Endothelial cell of umbilical vein (primary cell): ENCODE measurements at regions not wholly inside any gene's neighbourhood (a gene's known extent, or its start where the extent isn't known, plus 50 kb on each side); places are given as distances from the start of the nearest gene placed in this dataset.
A peak's percentile ranks its signal among the peaks of the same experiment; 100 is the strongest.

Experiments used
- BruUV-seq: library from RNA; stranded (reverse); fragments of 400-500 nt; replicated peaks from 2 replicates; lab custom pipeline; 2021; lab: Mats Ljungman, UMichigan
- CTCF ChIA-PET: fragments of 300-600, 350-600 bp; sonication (Branson Sonifier 250); formaldehyde crosslinking; loops from one replicate; lab custom pipeline; 2021; ENCODE audit warnings: antibody characterized with exemption, inconsistent platforms; lab: Charles Lee
- POLR2A ChIA-PET: fragments of 300-600, 350-600 bp; sonication (Branson Sonifier 250); formaldehyde crosslinking; loops from one replicate; lab custom pipeline; 2021; ENCODE audit warnings: antibody characterized with exemption, inconsistent platforms; lab: Charles Lee
- DNase-seq: peaks from one replicate; pipeline ENCODE4 v3.0.0-alpha.2; 2011; ENCODE audit warnings: low read depth, low spot score
- FAIRE-seq: peaks from 2 replicates; lab custom pipeline; 2011; peaks lifted over from hg19 to GRCh38; lab: Jason Lieb, UNC
- H2AFZ ChIP-seq: 2 replicates; pipeline ENCODE4 v1.6.0; 2012; ENCODE audit warnings: low read depth, low read length, control low read depth, inconsistent platforms
- H3K27ac ChIP-seq: 2 replicates; pipeline ENCODE4 v1.5.1; 2011; ENCODE audit warnings: low read depth, mild to moderate bottlenecking, control low read depth, low read length, moderate library complexity; ENCODE audit not compliant: insufficient read depth
- H3K27me3 ChIP-seq, 2 experiments: 2 replicates each; pipeline versions ENCODE4 v1.6.0 to v1.6.1; 2011; ENCODE audit warnings: low read length in 2 of 2, mixed read lengths in 1 of 2; ENCODE audit not compliant: control insufficient read depth in 2 of 2, insufficient read depth in 2 of 2
- H3K36me3 ChIP-seq, 2 experiments: 2 replicates in 1 of 2; 3 replicates in 1 of 2; pipeline ENCODE4 v1.5.1; 2011; ENCODE audit warnings: low read length in 2 of 2, mild to moderate bottlenecking in 1 of 2, moderate library complexity in 1 of 2; ENCODE audit not compliant: control insufficient read depth in 2 of 2, insufficient read depth in 2 of 2; ENCODE audit errors: extremely low read depth in 1 of 2
- H3K4me1 ChIP-seq: 3 replicates; pipeline ENCODE4 v1.5.1; 2011; ENCODE audit warnings: mild to moderate bottlenecking, low read length; ENCODE audit not compliant: control insufficient read depth, insufficient read depth; ENCODE audit errors: extremely low read depth
- H3K4me2 ChIP-seq: 2 replicates; pipeline ENCODE4 v1.6.1; 2011; ENCODE audit warnings: low read length, control low read depth, mixed read lengths; ENCODE audit not compliant: insufficient read depth
- H3K4me3 ChIP-seq, 3 experiments: fragments of 200-600 bp in 1 of 3; sonication (generic), shearing (Covaris generic) in 1 of 3; replicated peaks in 1 of 3; 2 replicates each; pipeline ENCODE4 v1.5.1; 2011 to 2016; ENCODE audit warnings: control low read depth in 3 of 3, low read length in 3 of 3, mild to moderate bottlenecking in 2 of 3, inconsistent platforms in 1 of 3, low read depth in 1 of 3, moderate library complexity in 1 of 3; ENCODE audit not compliant: insufficient read depth in 1 of 3
- H3K79me2 ChIP-seq: 2 replicates; pipeline ENCODE4 v1.6.0; 2012; ENCODE audit warnings: low read length, inconsistent platforms; ENCODE audit not compliant: control insufficient read depth, insufficient read depth
- H3K9ac ChIP-seq: replicated peaks from 2 replicates; pipeline ENCODE3; 2011; ENCODE audit warnings: low read length, control low read depth; ENCODE audit not compliant: insufficient read depth; ENCODE audit errors: extremely low read depth
- H3K9me1 ChIP-seq: replicated peaks from 3 replicates; pipeline ENCODE4 v1.6.0; 2011; ENCODE audit warnings: mild to moderate bottlenecking, low read length; ENCODE audit not compliant: control insufficient read depth, insufficient read depth; ENCODE audit errors: extremely low read depth
- H3K9me3 ChIP-seq: replicated peaks from 2 replicates; pipeline ENCODE4 v1.5.1; 2012; ENCODE audit warnings: low read length, inconsistent platforms; ENCODE audit not compliant: control insufficient read depth, insufficient read depth
- H4K20me1 ChIP-seq: replicated peaks from 2 replicates; pipeline ENCODE3; 2011; ENCODE audit warnings: mild to moderate bottlenecking, low read length; ENCODE audit not compliant: control insufficient read depth, insufficient read depth; ENCODE audit errors: extremely low read depth
- EZH2 ChIP-seq: IDR thresholded peaks from 2 replicates; pipeline ENCODE4 v1.6.1; 2012; ENCODE audit warnings: borderline replicate concordance, low read depth, mild to moderate bottlenecking, moderate library complexity, low read length, inconsistent platforms; ENCODE audit not compliant: severe bottlenecking
- FOS ChIP-seq: IDR thresholded peaks from 2 replicates; pipeline ENCODE4 v1.6.1; 2011; ENCODE audit warnings: mild to moderate bottlenecking, low read length, moderate library complexity, borderline replicate concordance; ENCODE audit not compliant: insufficient read depth
- dilution Hi-C: fragments of 300-500 bp; cut with MboI; formaldehyde crosslinking; loops from one replicate; pipeline ENCODE4 v1.15.0; 2019; ENCODE audit warnings: low sequenced_read_pairs; ENCODE audit not compliant: extremely low pct_ligation_motif_present
- intact Hi-C: fragments of 100-400 bp; cut with micrococcal nuclease; formaldehyde crosslinking; loops from one replicate; pipeline ENCODE4 v1.10.0; 2022
- TF ChIP-seq, protein P1 (sequence below): IDR thresholded peaks from 2 replicates; pipeline ENCODE4 v1.6.1; 2011; ENCODE audit not compliant: insufficient read depth, insufficient read length
- TF ChIP-seq, protein P2 (sequence below), 2 donors: IDR thresholded peaks; 1 replicate in 1 of 2; 2 replicates in 1 of 2; pipeline ENCODE4 v1.5.1; 2011; ENCODE audit warnings: low read length in 2 of 2, mild to moderate bottlenecking in 2 of 2, moderate library complexity in 2 of 2, control low read depth in 1 of 2, inconsistent platforms in 1 of 2, low read depth in 1 of 2; ENCODE audit not compliant: insufficient read depth in 1 of 2; ENCODE audit errors: extremely low read depth in 1 of 2

DNA sequence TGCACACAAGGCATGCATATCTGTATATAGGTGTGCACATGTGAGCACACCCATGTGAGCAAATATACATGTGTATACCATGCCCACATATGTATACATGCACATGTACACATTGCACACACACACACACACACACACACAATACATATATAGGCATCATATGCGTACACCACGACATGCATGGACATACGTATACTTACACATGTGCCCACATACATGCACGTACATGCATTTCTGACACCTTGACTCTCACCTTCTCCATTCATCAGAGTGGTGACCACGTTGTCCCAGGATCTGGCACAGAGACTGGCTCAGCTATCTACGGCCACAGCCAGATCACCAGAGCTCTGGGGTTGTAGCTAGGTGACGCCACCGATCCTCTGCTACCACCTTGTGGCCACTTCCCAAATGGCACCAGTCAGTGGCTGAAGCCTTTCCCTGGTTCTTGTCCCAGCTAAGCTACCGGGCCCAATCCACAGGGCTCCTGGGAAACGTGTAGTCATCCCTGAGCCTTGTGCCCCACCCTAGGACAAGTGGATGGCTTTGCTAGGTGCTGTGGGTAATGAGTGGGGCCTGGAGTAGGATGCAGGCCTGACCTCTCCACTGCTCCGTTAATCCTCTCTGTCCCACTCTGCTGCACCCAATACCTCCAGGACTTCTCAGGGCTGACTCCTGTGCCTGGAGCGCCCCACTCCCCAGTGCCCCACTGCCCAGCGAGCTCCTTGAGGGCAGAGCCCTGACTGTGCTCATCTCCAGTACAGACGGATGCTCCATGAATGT lies 194.4 kb downstream of the RGS3 start:
- Histone ChIP-seq H3K79me2 (no peaks in the 10 kb centered on the region), H3K4me3 (no peak overlapping the region), H4K20me1 (no peaks in the 10 kb centered on the region), H3K27me3 (peaks cover 0 to 8% of the 10 kb centered on the region in 2 experiments), H3K27ac (no peak overlapping the region), H3K4me1 (peaks cover 45% of the 10 kb centered on the region), H3K4me2 (no peak overlapping the region), H2AFZ (peak overlapping the region; percentile 35), H3K9me1 (no peaks in the 10 kb centered on the region), H3K9ac (no peak overlapping the region), H3K9me3 (no peaks in the 10 kb centered on the region), H3K36me3 (no peaks in the 10 kb centered on the region)
- CTCF ChIA-PET, result interaction anchor here (1.0 to 9.6 kb wide), 42 partner anchors 9 to 545 kb away, joined by 3 to 1173 read pairs (median 6); partner anchors contain the start of genes ALAD, C9orf43, CDC26 and POLE3
- POLR2A ChIA-PET, result interaction anchor here (0.8 to 5.9 kb wide), 6 partner anchors 17 to 207 kb away, joined by 3 to 71 read pairs (median 5); no protein-coding TSS in a partner anchor
- TF ChIP-seq, protein P1, sequence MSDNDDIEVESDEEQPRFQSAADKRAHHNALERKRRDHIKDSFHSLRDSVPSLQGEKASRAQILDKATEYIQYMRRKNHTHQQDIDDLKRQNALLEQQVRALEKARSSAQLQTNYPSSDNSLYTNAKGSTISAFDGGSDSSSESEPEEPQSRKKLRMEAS, result no peak
- TF ChIP-seq, protein P2, sequence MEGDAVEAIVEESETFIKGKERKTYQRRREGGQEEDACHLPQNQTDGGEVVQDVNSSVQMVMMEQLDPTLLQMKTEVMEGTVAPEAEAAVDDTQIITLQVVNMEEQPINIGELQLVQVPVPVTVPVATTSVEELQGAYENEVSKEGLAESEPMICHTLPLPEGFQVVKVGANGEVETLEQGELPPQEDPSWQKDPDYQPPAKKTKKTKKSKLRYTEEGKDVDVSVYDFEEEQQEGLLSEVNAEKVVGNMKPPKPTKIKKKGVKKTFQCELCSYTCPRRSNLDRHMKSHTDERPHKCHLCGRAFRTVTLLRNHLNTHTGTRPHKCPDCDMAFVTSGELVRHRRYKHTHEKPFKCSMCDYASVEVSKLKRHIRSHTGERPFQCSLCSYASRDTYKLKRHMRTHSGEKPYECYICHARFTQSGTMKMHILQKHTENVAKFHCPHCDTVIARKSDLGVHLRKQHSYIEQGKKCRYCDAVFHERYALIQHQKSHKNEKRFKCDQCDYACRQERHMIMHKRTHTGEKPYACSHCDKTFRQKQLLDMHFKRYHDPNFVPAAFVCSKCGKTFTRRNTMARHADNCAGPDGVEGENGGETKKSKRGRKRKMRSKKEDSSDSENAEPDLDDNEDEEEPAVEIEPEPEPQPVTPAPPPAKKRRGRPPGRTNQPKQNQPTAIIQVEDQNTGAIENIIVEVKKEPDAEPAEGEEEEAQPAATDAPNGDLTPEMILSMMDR (IDR thresholded peaks at IDR 0.05; ENCODE audit: extremely low read depth in 1 of 2, insufficient read depth in 1 of 2, low read depth in 1 of 2, low read length in 2 of 2), result peak; percentile 92 to 96
- TF ChIP-seq FOS, result no peak
- TF ChIP-seq EZH2, result no peak
- BruUV-seq, result no TSS peak
- dilution Hi-C loops, result loop anchor here (10.0 kb wide), 1 partner anchor 63 kb away; no protein-coding TSS in a partner anchor
- intact Hi-C loops, result loop anchor here (1.0 to 5.0 kb wide), 7 partner anchors 17 to 383 kb away; partner anchors contain the start of genes ALAD, C9orf43, CDC26 and POLE3
- DNase-seq (peak; percentile 89), FAIRE-seq (peak; percentile 95)
